Mesothelial cell of epicardium (in vitro differentiated cells): ENCODE measurements at regions not wholly inside any gene's neighbourhood (a gene's known extent, or its start where the extent isn't known, plus 50 kb on each side); places are given as distances from the start of the nearest gene placed in this dataset.

Experiments
- DNase-seq, 2 experiments: peaks; one replicate each; pipeline ENCODE4 v3.0.0; 2021; ENCODE audit warnings: low spot score in 2 of 2; ENCODE audit not compliant: unreplicated experiment in 2 of 2
- H3K27ac Mint-ChIP-seq: 2 replicates; pipeline ENCODE4 v1.8.0; 2021; ENCODE audit warnings: mixed read lengths
- H3K27me3 Mint-ChIP-seq: 2 replicates; pipeline ENCODE4 v1.8.0; 2021; ENCODE audit warnings: low read depth, mixed read lengths
- H3K36me3 Mint-ChIP-seq: 2 replicates; pipeline ENCODE4 v1.8.0; 2021; ENCODE audit warnings: mixed read lengths
- H3K4me1 Mint-ChIP-seq: 2 replicates; pipeline ENCODE4 v1.8.0; 2021; ENCODE audit warnings: mixed read lengths
- H3K4me3 Mint-ChIP-seq: 2 replicates; pipeline ENCODE4 v1.8.0; 2021; ENCODE audit warnings: mild to moderate bottlenecking, moderate library complexity, mixed read lengths
- H3K9me3 Mint-ChIP-seq: 2 replicates; pipeline ENCODE4 v1.8.0; 2021; ENCODE audit warnings: mixed read lengths
- CTCF ChIP-seq: fragments of 200-600 bp; sonication (generic); IDR thresholded peaks from one replicate; pipeline ENCODE4 v1.5.0; 2021; ENCODE audit warnings: antibody characterized with exemption; ENCODE audit not compliant: unreplicated experiment

GRCh38 chr2:166609183-166609959 is 115.3 kb upstream of the SCN7A start:
- Mint-ChIP-seq H3K4me1 (peaks cover 3% of the 10 kb centered on the region), H3K36me3 (no peaks in the 10 kb centered on the region), H3K27me3 (no peaks in the 10 kb centered on the region), H3K27ac (no peak overlapping the region), H3K4me3 (no peak overlapping the region), H3K9me3 (peaks cover 3% of the 10 kb centered on the region)
- DNase-seq, result no peak
- no peak for TF ChIP-seq CTCF

- Mint-ChIP-seq H3K4me1 (peaks cover 3% of the 10 kb centered on the region), H3K27ac (no peak overlapping the region), H3K27me3 (no peaks in the 10 kb centered on the region), H3K4me3 (no peak overlapping the region), H3K9me3 (peaks cover 3% of the 10 kb centered on the region), H3K36me3 (no peaks in the 10 kb centered on the region)
- no peak for DNase-seq
- no peak for TF ChIP-seq CTCF
These were observed 113.8 kb upstream of the SCN7A start for GRCh38 chr2:166607880-166608279.

GRCh38 chr2:166593403-166593802 is 99.4 kb upstream of the SCN7A start:
- no peaks in the 10 kb centered on the region for H3K36me3 Mint-ChIP-seq

GRCh38 chr2:166592750-166593149 is 98.7 kb upstream of the SCN7A start:
- DNase-seq, result no peak
- Mint-ChIP-seq H3K4me1 (no peaks in the 10 kb centered on the region), H3K4me3 (no peak overlapping the region), H3K36me3 (no peaks in the 10 kb centered on the region), H3K27me3 (no peaks in the 10 kb centered on the region), H3K9me3 (peaks cover 21% of the 10 kb centered on the region), H3K27ac (no peak overlapping the region)
- TF ChIP-seq CTCF, result no peak

More at GRCh38 chr2:166593403-166593802, 99.4 kb upstream of the SCN7A start:
- TF ChIP-seq CTCF, result no peak
- H3K4me1 Mint-ChIP-seq, result no peaks in the 10 kb centered on the region
- peaks cover 24% of the 10 kb centered on the region for H3K9me3 Mint-ChIP-seq
- H3K27ac Mint-ChIP-seq, result no peak overlapping the region
- H3K4me3 Mint-ChIP-seq, result no peak overlapping the region
- DNase-seq, result no peak
- no peaks in the 10 kb centered on the region for H3K27me3 Mint-ChIP-seq

GRCh38 chr2:166591226-166591625 is 97.2 kb upstream of the SCN7A start:
- DNase-seq, result no peak
- Mint-ChIP-seq H3K9me3 (peaks cover 10% of the 10 kb centered on the region), H3K4me3 (no peak overlapping the region), H3K36me3 (no peaks in the 10 kb centered on the region), H3K27me3 (no peaks in the 10 kb centered on the region), H3K27ac (no peak overlapping the region), H3K4me1 (no peaks in the 10 kb centered on the region)
- no peak for TF ChIP-seq CTCF

- H3K36me3 Mint-ChIP-seq, result no peaks in the 10 kb centered on the region
- H3K27me3 Mint-ChIP-seq, result no peaks in the 10 kb centered on the region
- DNase-seq, result no peak
- H3K4me1 Mint-ChIP-seq, result peaks cover 4% of the 10 kb centered on the region
- TF ChIP-seq CTCF, result no peak
- no peaks in the 10 kb centered on the region for H3K9me3 Mint-ChIP-seq
- H3K27ac Mint-ChIP-seq, result no peak overlapping the region
- no peak overlapping the region for H3K4me3 Mint-ChIP-seq
These were observed 79.3 kb upstream of the SCN7A start for GRCh38 chr2:166573391-166573790.
